ENCODE measurements at regions not wholly inside any gene's neighbourhood (a gene's known extent, or its start where the extent isn't known, plus 50 kb on each side); places are given as distances from the start of the nearest gene placed in this dataset.

- ATAC-seq (ENCODE audit: poor library complexity) (no peak), DNase-seq (no peak)
- Histone ChIP-seq H3K4me1 (ENCODE audit: insufficient read depth, low read length) (no peaks in the 10 kb centered on the region), H3K9me3 (ENCODE audit: control insufficient read depth in 1 of 2, insufficient read depth in 1 of 2, low read length in 2 of 2) (no peaks in the 10 kb centered on the region), H3K27me3 (ENCODE audit: control insufficient read depth in 1 of 2, insufficient read depth in 2 of 2, low read length in 2 of 2) (no peaks in the 10 kb centered on the region), H3K27ac (ENCODE audit: low read depth in 1 of 2, low read length in 2 of 2) (no peak overlapping the region), H3K36me3 (ENCODE audit: insufficient read depth, low read length) (no peaks in the 10 kb centered on the region), H3K4me3 (ENCODE audit: low read length) (no peak overlapping the region)
- no peak overlapping the region for H3K27ac Mint-ChIP-seq
- H3K4me1 Mint-ChIP-seq (ENCODE audit: low read depth) = no peaks in the 10 kb centered on the region
- intact Hi-C loops (cut with DNase I, micrococcal nuclease) = no loop called here
- H3K36me3 Mint-ChIP-seq (ENCODE audit: low read depth) = no peaks in the 10 kb centered on the region
- H3K27me3 Mint-ChIP-seq = no peaks in the 10 kb centered on the region
- H3K4me3 Mint-ChIP-seq = no peak overlapping the region
- TF ChIP-seq CTCF (IDR thresholded peaks at IDR 0.05) = no peak
- peaks cover under 1% of the 10 kb centered on the region for H3K9me3 Mint-ChIP-seq
- CTCF ChIA-PET = no interaction called here
- POLR2A ChIA-PET = no interaction called here
Observed at GRCh38 chr1:96313216-96313615, 408.4 kb upstream of the PTBP2 start.

- Mint-ChIP-seq H3K9me3 (no peaks in the 10 kb centered on the region), H3K27ac (no peak overlapping the region), H3K4me1 (ENCODE audit: low read depth) (no peaks in the 10 kb centered on the region), H3K4me3 (no peak overlapping the region), H3K27me3 (no peaks in the 10 kb centered on the region), H3K36me3 (ENCODE audit: low read depth) (no peaks in the 10 kb centered on the region)
- Histone ChIP-seq H3K4me3 (ENCODE audit: low read length) (no peak overlapping the region), H3K36me3 (ENCODE audit: insufficient read depth, low read length) (no peaks in the 10 kb centered on the region), H3K27me3 (ENCODE audit: control insufficient read depth in 1 of 2, insufficient read depth in 2 of 2, low read length in 2 of 2) (no peaks in the 10 kb centered on the region), H3K27ac (ENCODE audit: low read depth in 1 of 2, low read length in 2 of 2) (no peak overlapping the region), H3K4me1 (ENCODE audit: insufficient read depth, low read length) (no peaks in the 10 kb centered on the region), H3K9me3 (ENCODE audit: control insufficient read depth in 1 of 2, insufficient read depth in 1 of 2, low read length in 2 of 2) (no peaks in the 10 kb centered on the region)
- ChIA-PET POLR2A (no interaction called here), CTCF (no interaction called here)
- DNase-seq (no peak), ATAC-seq (ENCODE audit: poor library complexity) (no peak)
- intact Hi-C loops (cut with DNase I, micrococcal nuclease) = no loop called here
- no peak for TF ChIP-seq CTCF (IDR thresholded peaks at IDR 0.05)
Observed at GRCh38 chr1:96329121-96329520, 392.5 kb upstream of the PTBP2 start.

- CTCF ChIA-PET = no interaction called here
- TF ChIP-seq CTCF (IDR thresholded peaks at IDR 0.05) = no peak
- Mint-ChIP-seq H3K9me3 (no peaks in the 10 kb centered on the region), H3K36me3 (ENCODE audit: low read depth) (no peaks in the 10 kb centered on the region), H3K4me3 (no peak overlapping the region), H3K4me1 (ENCODE audit: low read depth) (no peaks in the 10 kb centered on the region), H3K27ac (no peak overlapping the region), H3K27me3 (no peaks in the 10 kb centered on the region)
- no peak overlapping the region for H3K4me3 ChIP-seq (ENCODE audit: low read length)
- no peaks in the 10 kb centered on the region for H3K4me1 ChIP-seq (ENCODE audit: insufficient read depth, low read length)
- H3K27me3 ChIP-seq (ENCODE audit: control insufficient read depth in 1 of 2, insufficient read depth in 2 of 2, low read length in 2 of 2) = no peaks in the 10 kb centered on the region
- ATAC-seq (ENCODE audit: poor library complexity) (no peak), DNase-seq (no peak)
- intact Hi-C loops (cut with DNase I, micrococcal nuclease) = no loop called here
- no peaks in the 10 kb centered on the region for H3K9me3 ChIP-seq (ENCODE audit: control insufficient read depth in 1 of 2, insufficient read depth in 1 of 2, low read length in 2 of 2)
- POLR2A ChIA-PET = no interaction called here
- no peaks in the 10 kb centered on the region for H3K36me3 ChIP-seq (ENCODE audit: insufficient read depth, low read length)
- H3K27ac ChIP-seq (ENCODE audit: low read depth in 1 of 2, low read length in 2 of 2) = no peak overlapping the region
Observed at GRCh38 chr1:96331596-96331995, 390.0 kb upstream of the PTBP2 start.
